IMR-90 (cell line): ENCODE measurements at regions not wholly inside any gene's neighbourhood (a gene's known extent, or its start where the extent isn't known, plus 50 kb on each side); places are given as distances from the start of the nearest gene placed in this dataset.

Source experiments
- ATAC-seq: fragments of 200-7000 bp; cut with Tn5 transposase; 2 replicates; pipeline ENCODE4 v1.9.1; 2020; ENCODE audit warnings: low read depth, mild to moderate bottlenecking, moderate library complexity
- BruUV-seq: library from RNA; stranded (reverse); fragments of 400-500 nt; replicated peaks from 2 replicates; lab custom pipeline; 2021; lab: Mats Ljungman, UMichigan
- CTCF ChIA-PET: fragments of 300-600 bp; formaldehyde crosslinking; extraction: SDS; loops from one replicate; lab custom pipeline; 2021; ENCODE audit warnings: antibody characterized with exemption; lab: Yijun Ruan, JAX
- POLR2A ChIA-PET: fragments of 300-600 bp; sonication (Branson Sonifier 250); formaldehyde crosslinking; loops from one replicate; lab custom pipeline; 2022; ENCODE audit warnings: antibody characterized with exemption; ENCODE audit not compliant: unreplicated experiment; lab: Charles Lee
- DNase-seq: peaks from one replicate; pipeline ENCODE4 v3.0.0; 2013
- H2AFZ ChIP-seq: replicated peaks from 2 replicates; pipeline ENCODE3; 2013; ENCODE audit warnings: low read length, mild to moderate bottlenecking; ENCODE audit not compliant: poor library complexity
- H2AK5ac ChIP-seq: 2 replicates; pipeline ENCODE4 v1.6.1; 2013; ENCODE audit warnings: low read depth, low read length, inconsistent platforms
- H2AK9ac ChIP-seq: replicated peaks from 2 replicates; pipeline ENCODE3; 2013; ENCODE audit warnings: mild to moderate bottlenecking, low read depth, low read length, moderate library complexity; ENCODE audit not compliant: poor library complexity
- H2BK120ac ChIP-seq: 2 replicates; pipeline ENCODE4 v1.6.1; 2013; ENCODE audit warnings: low read depth, low read length, inconsistent platforms
- H2BK15ac ChIP-seq: 3 replicates; pipeline ENCODE4 v1.6.1; 2013; ENCODE audit warnings: low read depth, low read length, inconsistent platforms
- H2BK20ac ChIP-seq: 2 replicates; pipeline ENCODE4 v1.6.1; 2013; ENCODE audit warnings: low read depth, mild to moderate bottlenecking, inconsistent platforms, low read length, moderate library complexity
- H2BK5ac ChIP-seq: 2 replicates; pipeline ENCODE4 v1.6.1; 2013; ENCODE audit warnings: mild to moderate bottlenecking, low read depth, low read length, inconsistent platforms; ENCODE audit not compliant: poor library complexity, severe bottlenecking
- H3K14ac ChIP-seq: replicated peaks from 2 replicates; pipeline ENCODE4 v1.6.1; 2013; ENCODE audit warnings: low read depth, low read length, inconsistent platforms
- H3K18ac ChIP-seq: 2 replicates; pipeline ENCODE4 v1.6.1; 2013; ENCODE audit warnings: low read depth, low read length, control low read depth
- H3K23ac ChIP-seq: 2 replicates; pipeline ENCODE4 v1.6.1; 2013; ENCODE audit warnings: low read depth, low read length, inconsistent platforms
- H3K27ac ChIP-seq: 2 replicates; pipeline ENCODE4 v1.5.1; 2013; ENCODE audit warnings: mild to moderate bottlenecking, control low read depth, low read length; ENCODE audit not compliant: insufficient read depth
- H3K27me3 ChIP-seq: 2 replicates; pipeline ENCODE4 v1.6.1; 2013; ENCODE audit warnings: low read length; ENCODE audit not compliant: control insufficient read depth, insufficient read depth
- H3K36me3 ChIP-seq: 2 replicates; pipeline ENCODE4 v1.6.1; 2013; ENCODE audit warnings: low read length, mixed read lengths; ENCODE audit not compliant: control insufficient read depth, insufficient read depth
- H3K4ac ChIP-seq: 2 replicates; pipeline ENCODE4 v1.6.1; 2013; ENCODE audit warnings: low read depth, low read length, inconsistent platforms
- H3K4me1 ChIP-seq: 2 replicates; pipeline ENCODE4 v1.6.1; 2013; ENCODE audit warnings: low read length, mixed read lengths; ENCODE audit not compliant: control insufficient read depth, insufficient read depth
- H3K4me2 ChIP-seq: 2 replicates; pipeline ENCODE4 v1.6.1; 2013; ENCODE audit warnings: low read depth, mild to moderate bottlenecking, control low read depth, low read length, moderate library complexity
- H3K4me3 ChIP-seq: 2 replicates; pipeline ENCODE4 v1.5.1; 2013; ENCODE audit warnings: low read depth, mild to moderate bottlenecking, control low read depth, low read length, moderate library complexity; ENCODE audit not compliant: insufficient read depth
- H3K56ac ChIP-seq: 2 replicates; pipeline ENCODE4 v1.6.1; 2013; ENCODE audit warnings: low read length, inconsistent platforms; ENCODE audit not compliant: insufficient read depth; ENCODE audit errors: extremely low read depth
- H3K79me1 ChIP-seq, 2 experiments: 2 replicates each; pipeline ENCODE4 v1.6.1; 2013; ENCODE audit warnings: low read length in 2 of 2, inconsistent platforms in 1 of 2, low read depth in 1 of 2
- H3K9ac ChIP-seq: 2 replicates; pipeline ENCODE4 v1.6.1; 2013; ENCODE audit warnings: low read depth, low read length, control low read depth
- H3K9me1 ChIP-seq: 2 replicates; pipeline ENCODE4 v1.6.1; 2013; ENCODE audit warnings: low read length, inconsistent platforms; ENCODE audit not compliant: insufficient read depth
- H3K9me3 ChIP-seq: 2 replicates; pipeline ENCODE4 v1.6.1; 2013; ENCODE audit warnings: low read length; ENCODE audit not compliant: control insufficient read depth, insufficient read depth
- H4K20me1 ChIP-seq: 2 replicates; pipeline ENCODE4 v1.6.1; 2013; ENCODE audit warnings: low read length, inconsistent platforms; ENCODE audit not compliant: insufficient read depth
- H4K5ac ChIP-seq: 2 replicates; pipeline ENCODE4 v1.6.1; 2013; ENCODE audit warnings: mild to moderate bottlenecking, low read depth, low read length, control low read depth
- H4K8ac ChIP-seq, 2 experiments: 2 replicates each; pipeline ENCODE4 v1.6.1; 2013; ENCODE audit warnings: low read depth in 2 of 2, low read length in 2 of 2, control low read depth in 1 of 2, inconsistent platforms in 1 of 2
- H4K91ac ChIP-seq: 2 replicates; pipeline ENCODE4 v1.6.1; 2013; ENCODE audit warnings: low read depth, low read length, inconsistent platforms; ENCODE audit not compliant: insufficient read depth
- BHLHE40 ChIP-seq: fragments of 150-350 bp; IDR thresholded peaks from 2 replicates; pipeline ENCODE4 v1.6.1; 2016; ENCODE audit warnings: mild to moderate bottlenecking, low read depth, low read length
- CEBPB ChIP-seq: IDR thresholded peaks from 2 replicates; pipeline ENCODE4 v1.6.1; 2012; ENCODE audit warnings: low read depth, low read length, improper control_type of control experiment
- CHD1 ChIP-seq: IDR thresholded peaks from 2 replicates; pipeline ENCODE4 v1.6.1; 2012; ENCODE audit warnings: low read depth, low read length, improper control_type of control experiment
- FOS ChIP-seq: fragments of 150-350 bp; IDR thresholded peaks from 2 replicates; pipeline ENCODE4 v1.6.1; 2016; ENCODE audit warnings: low read depth, low read length
- MAFK ChIP-seq: IDR thresholded peaks from 2 replicates; pipeline ENCODE4 v1.6.1; 2012; ENCODE audit warnings: low read depth, low read length, improper control_type of control experiment
- MXI1 ChIP-seq: IDR thresholded peaks from 2 replicates; pipeline ENCODE4 v1.6.1; 2012; ENCODE audit warnings: low read depth, mild to moderate bottlenecking, low read length, moderate library complexity, borderline replicate concordance
- RCOR1 ChIP-seq: IDR thresholded peaks from 2 replicates; pipeline ENCODE4 v1.6.1; 2012; ENCODE audit warnings: mild to moderate bottlenecking, low read length, improper control_type of control experiment; ENCODE audit not compliant: insufficient replicate concordance
- SMC3 ChIP-seq: fragments of 150-350 bp; IDR thresholded peaks from 2 replicates; pipeline ENCODE4 v1.6.1; 2016; ENCODE audit warnings: low read depth, mild to moderate bottlenecking, antibody characterized with exemption, low read length, moderate library complexity
- dilution Hi-C: fragments of 300-500 bp; cut with HindIII; formaldehyde crosslinking; loops from one replicate; pipeline ENCODE4 v1.14.3; 2018; ENCODE audit warnings: low sequenced_read_pairs; ENCODE audit not compliant: unreplicated experiment
- in situ Hi-C: fragments of 300-500 bp; cut with MboI; formaldehyde crosslinking; loops from 3 replicates; pipeline ENCODE4 v1.14.3; 2019; ENCODE audit warnings: low sequenced_read_pairs, inconsistent platforms, mixed read lengths
- intact Hi-C: fragments of 100-400 bp; cut with micrococcal nuclease; formaldehyde crosslinking; loops from 2 replicates; pipeline ENCODE4 v1.10.0; 2022
- TF ChIP-seq, protein P1 (sequence below): fragments of 150-350 bp; IDR thresholded peaks from 2 replicates; pipeline ENCODE4 v1.6.1; 2016; ENCODE audit warnings: low read depth, mild to moderate bottlenecking, low read length, moderate library complexity, borderline replicate concordance
- TF ChIP-seq, protein P2 (sequence below): fragments of 150-350 bp; IDR thresholded peaks from 2 replicates; pipeline ENCODE4 v1.6.1; 2017; ENCODE audit warnings: mild to moderate bottlenecking, antibody characterized with exemption, low read length, low read depth
- TF ChIP-seq, protein P3 (sequence below): conservative IDR thresholded peaks from 2 replicates; pipeline ENCODE4 v1.5.1; 2012; ENCODE audit warnings: mild to moderate bottlenecking, low read depth, low read length, improper control_type of control experiment

DNA sequence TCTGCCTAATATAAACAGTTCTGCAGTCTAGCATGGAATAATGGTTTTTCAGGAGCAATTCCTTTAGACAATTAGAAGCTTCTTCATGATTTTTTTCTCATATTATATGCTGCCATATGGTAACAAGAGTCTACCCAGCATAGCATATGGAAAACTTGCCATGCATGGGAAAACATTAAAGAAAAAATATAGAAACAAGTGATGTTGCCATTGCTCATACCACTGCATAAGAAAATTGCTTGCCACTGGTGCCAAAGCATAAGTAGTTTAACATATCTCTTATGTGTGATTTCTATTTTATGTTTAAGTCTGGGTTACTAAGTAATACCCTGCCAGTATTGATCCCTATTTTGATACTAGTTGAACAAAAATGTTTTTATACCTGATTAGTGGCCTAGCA, 171.2 kb downstream of the CCDC59 start:
- in situ Hi-C loops: no loop called here
- Histone ChIP-seq H2BK5ac (no peak overlapping the region), H2BK20ac (no peak overlapping the region), H4K8ac (no peak overlapping the region), H3K36me3 (no peaks in the 10 kb centered on the region), H3K14ac (no peak overlapping the region), H3K4me3 (no peak overlapping the region), H3K9ac (no peak overlapping the region), H2AK9ac (no peak overlapping the region), H3K56ac (no peak overlapping the region), H3K79me1 (no peaks in the 10 kb centered on the region), H4K20me1 (no peaks in the 10 kb centered on the region), H2BK120ac (no peak overlapping the region), H3K4me2 (no peak overlapping the region), H3K23ac (no peak overlapping the region), H2AFZ (no peak overlapping the region), H3K4me1 (no peaks in the 10 kb centered on the region), H3K27me3 (no peaks in the 10 kb centered on the region), H4K5ac (no peak overlapping the region), H4K91ac (no peak overlapping the region), H3K9me3 (peaks cover 4% of the 10 kb centered on the region), H3K4ac (no peak overlapping the region), H2BK15ac (no peak overlapping the region), H3K18ac (no peak overlapping the region), H3K9me1 (no peaks in the 10 kb centered on the region), H3K27ac (no peak overlapping the region), H2AK5ac (no peak overlapping the region)
- TF ChIP-seq FOS (no peak), RCOR1 (no peak), MXI1 (no peak), SMC3 (no peak), BHLHE40 (no peak), CEBPB (no peak), MAFK (no peak), CHD1 (no peak)
- TF ChIP-seq, protein P1, sequence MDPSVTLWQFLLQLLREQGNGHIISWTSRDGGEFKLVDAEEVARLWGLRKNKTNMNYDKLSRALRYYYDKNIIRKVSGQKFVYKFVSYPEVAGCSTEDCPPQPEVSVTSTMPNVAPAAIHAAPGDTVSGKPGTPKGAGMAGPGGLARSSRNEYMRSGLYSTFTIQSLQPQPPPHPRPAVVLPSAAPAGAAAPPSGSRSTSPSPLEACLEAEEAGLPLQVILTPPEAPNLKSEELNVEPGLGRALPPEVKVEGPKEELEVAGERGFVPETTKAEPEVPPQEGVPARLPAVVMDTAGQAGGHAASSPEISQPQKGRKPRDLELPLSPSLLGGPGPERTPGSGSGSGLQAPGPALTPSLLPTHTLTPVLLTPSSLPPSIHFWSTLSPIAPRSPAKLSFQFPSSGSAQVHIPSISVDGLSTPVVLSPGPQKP: no peak
- TF ChIP-seq, protein P2, sequence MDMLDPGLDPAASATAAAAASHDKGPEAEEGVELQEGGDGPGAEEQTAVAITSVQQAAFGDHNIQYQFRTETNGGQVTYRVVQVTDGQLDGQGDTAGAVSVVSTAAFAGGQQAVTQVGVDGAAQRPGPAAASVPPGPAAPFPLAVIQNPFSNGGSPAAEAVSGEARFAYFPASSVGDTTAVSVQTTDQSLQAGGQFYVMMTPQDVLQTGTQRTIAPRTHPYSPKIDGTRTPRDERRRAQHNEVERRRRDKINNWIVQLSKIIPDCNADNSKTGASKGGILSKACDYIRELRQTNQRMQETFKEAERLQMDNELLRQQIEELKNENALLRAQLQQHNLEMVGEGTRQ: no peak
- TF ChIP-seq, protein P3, sequence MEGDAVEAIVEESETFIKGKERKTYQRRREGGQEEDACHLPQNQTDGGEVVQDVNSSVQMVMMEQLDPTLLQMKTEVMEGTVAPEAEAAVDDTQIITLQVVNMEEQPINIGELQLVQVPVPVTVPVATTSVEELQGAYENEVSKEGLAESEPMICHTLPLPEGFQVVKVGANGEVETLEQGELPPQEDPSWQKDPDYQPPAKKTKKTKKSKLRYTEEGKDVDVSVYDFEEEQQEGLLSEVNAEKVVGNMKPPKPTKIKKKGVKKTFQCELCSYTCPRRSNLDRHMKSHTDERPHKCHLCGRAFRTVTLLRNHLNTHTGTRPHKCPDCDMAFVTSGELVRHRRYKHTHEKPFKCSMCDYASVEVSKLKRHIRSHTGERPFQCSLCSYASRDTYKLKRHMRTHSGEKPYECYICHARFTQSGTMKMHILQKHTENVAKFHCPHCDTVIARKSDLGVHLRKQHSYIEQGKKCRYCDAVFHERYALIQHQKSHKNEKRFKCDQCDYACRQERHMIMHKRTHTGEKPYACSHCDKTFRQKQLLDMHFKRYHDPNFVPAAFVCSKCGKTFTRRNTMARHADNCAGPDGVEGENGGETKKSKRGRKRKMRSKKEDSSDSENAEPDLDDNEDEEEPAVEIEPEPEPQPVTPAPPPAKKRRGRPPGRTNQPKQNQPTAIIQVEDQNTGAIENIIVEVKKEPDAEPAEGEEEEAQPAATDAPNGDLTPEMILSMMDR: no peak
- ChIA-PET POLR2A (no interaction called here), CTCF (no interaction called here)
- BruUV-seq: no TSS peak
- dilution Hi-C loops: no loop called here
- DNase-seq: no peak
- intact Hi-C loops: no loop called here
- no peak for ATAC-seq
